H4 (cell line): ENCODE measurements at regions not wholly inside any gene's neighbourhood (a gene's known extent, or its start where the extent isn't known, plus 50 kb on each side); places are given as distances from the start of the nearest gene placed in this dataset.

Experiments used
- DNase-seq: peaks from one replicate; pipeline ENCODE4 v3.0.0-alpha.2; 2015; ENCODE audit warnings: low spot score

DNA sequence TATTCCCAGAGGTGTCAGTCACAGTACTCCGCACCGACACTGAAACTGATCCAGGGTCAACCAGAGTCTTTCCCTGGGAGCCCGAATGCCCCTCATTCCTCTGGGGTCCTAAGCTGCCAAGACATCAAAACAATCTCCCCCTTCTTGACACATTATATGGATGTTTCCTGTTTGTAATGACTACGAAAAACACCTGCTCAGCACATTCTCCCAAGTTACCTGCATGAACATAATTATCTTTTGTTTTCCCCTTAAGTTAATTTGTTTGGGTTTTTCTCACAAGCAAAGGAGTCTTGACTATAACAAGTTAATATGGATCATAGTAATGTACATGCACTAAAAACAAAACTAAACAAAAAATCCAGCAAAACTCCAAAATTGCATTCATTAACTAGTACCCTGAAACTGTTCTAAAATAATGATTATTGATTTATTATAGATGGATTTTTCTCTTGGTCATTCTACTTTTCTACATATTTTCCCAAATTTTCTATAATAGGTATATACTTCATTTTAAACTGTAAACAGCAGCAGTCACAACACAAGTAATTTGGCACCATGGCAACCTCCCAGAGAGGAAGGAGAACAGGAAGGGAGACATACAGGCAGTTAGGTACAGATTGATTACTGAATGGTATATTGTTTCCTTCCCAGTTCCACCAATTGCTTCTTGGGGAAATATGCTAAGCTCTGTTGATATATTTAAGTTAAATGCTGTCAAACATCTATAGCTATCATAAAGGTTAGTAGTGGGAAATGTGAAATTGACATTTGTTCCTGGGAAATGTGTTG lies 631.5 kb downstream of the METTL15 start:
- DNase-seq: no peak

GRCh38 chr11:28738549-28738948 lies 630.4 kb downstream of the METTL15 start:
- DNase-seq: no peak

GRCh38 chr11:28736256-28736655 lies 628.1 kb downstream of the METTL15 start:
- DNase-seq: no peak

DNA sequence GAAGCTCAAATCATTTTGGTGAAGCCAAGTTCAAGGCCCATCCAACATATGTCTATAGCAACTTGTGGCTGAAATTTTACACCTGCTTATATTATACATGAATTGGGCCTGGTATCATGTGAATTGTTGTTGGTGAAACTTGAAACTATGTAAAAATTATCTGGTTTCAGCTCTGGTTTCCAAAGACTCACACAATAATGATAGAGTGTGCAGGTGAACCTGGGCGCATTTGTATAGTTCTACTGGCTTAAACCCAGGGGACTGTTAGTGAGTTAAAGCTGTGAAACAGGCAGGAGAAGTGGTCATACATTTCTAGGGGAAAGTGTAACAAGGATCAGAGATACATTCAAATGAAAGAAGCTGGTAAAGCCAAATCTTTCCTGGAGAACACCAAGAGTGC lies 627.3 kb downstream of the METTL15 start:
- DNase-seq: no peak

- no peak for DNase-seq
Measured at GRCh38 chr11:28730889-28731288, 622.7 kb downstream of the METTL15 start.

- no peak for DNase-seq
Measured at GRCh38 chr11:28730336-28730735, 622.1 kb downstream of the METTL15 start.

DNA sequence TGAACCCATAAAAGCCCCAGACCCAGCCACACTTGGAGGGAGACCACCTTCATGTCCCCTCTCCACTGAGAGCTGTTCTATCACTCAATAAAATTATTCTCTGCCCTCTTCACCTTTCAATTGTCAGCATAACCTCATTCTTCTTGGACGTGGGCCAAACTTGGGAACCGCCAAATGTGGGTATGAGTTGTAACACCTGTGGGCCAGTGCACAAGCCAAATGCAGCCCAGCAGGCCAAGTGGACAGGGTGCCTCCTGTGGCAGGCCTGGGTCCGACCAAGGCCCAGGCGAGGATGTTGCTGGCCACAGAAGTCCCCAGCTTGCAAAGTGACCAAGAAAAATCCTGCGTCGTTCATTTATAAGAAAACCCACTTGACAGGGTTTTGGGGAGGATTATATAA lies 621.2 kb downstream of the METTL15 start:
- no peak for DNase-seq

- no peak for DNase-seq
Measured at GRCh38 chr11:28728666-28729065, 620.5 kb downstream of the METTL15 start.

- DNase-seq: no peak
Measured at GRCh38 chr11:28727254-28727653, 619.1 kb downstream of the METTL15 start.

DNA sequence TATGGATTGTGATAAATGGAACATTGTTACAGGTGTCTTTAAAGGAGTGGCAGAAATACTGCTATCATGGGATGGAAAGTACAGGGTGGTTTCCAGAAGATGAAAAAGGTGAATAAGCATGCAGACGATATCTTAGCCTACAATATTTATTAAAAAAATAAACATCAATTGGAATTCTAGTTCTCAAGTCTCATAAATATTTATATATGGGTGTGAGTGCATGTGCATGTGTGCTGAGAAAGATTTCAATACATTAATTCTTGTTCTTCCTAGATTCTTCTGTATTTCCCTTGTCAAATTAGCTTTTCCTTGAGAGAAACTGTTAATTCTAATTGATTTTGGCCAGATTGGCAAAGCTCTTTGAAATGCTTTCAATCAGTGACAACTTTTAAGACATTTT lies 618.2 kb downstream of the METTL15 start:
- DNase-seq: no peak

DNA sequence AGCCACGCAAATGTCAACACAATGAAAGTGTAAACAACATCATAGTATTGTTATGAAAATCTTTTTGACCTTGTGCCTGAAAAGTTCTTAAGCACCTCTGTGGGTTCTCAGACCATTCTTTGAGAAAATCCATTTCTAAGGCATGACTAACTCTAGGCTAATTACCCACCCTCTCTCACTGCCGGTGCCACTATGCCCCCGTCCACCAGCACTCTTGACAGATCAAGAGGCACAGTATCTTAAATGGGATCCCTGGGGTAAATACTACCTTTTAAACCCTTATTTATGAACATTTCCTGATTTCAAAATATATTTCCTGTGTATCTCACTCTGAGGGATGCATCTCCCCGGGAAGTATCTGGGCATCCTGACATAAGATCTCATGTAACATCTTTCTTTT lies 607.5 kb downstream of the METTL15 start:
- no peak for DNase-seq

- DNase-seq: peak; percentile 29
Measured at GRCh38 chr11:28713850-28714249, 605.7 kb downstream of the METTL15 start.

- no peak for DNase-seq
Measured at GRCh38 chr11:28708075-28708474, 599.9 kb downstream of the METTL15 start.

- no peak for DNase-seq
Measured at GRCh38 chr11:28704801-28705200, 596.6 kb downstream of the METTL15 start.

DNA sequence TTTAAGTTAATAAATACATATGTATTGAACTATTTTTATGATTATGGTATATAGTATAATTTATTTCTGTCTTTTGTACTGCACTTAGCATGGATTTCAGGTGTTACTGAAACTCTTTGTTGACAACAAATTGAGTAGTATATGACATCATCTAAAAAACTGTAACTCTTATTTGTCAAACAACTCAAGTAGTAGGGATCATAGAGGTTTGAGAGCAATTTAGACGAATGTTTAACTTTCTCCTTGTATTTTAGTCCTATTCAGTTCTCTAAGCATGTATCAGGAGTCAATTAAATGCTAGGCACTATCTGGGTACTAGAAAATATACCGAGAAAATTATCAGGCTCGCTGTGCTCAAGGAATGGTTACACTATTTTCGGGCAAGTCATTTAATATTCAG lies 595.2 kb downstream of the METTL15 start:
- no peak for DNase-seq

DNA sequence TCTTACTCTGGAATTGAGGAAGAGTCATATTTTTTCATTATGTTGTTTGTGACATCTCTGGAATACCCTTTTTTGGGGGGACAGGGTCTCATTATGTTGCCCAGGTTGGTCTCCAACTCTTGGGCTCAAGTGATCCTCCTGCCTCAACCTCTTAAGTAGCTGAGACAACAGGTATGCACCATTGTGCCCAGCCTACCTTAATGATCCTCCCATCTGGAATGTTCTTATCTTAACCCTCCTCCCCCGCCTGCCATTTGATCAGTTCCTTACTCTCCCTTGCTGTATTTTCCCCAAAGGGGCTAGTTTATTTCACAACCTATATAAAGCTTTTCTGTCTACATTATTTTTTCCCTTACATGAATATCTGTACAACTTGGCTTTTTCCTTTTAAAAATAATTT lies 594.7 kb downstream of the METTL15 start:
- no peak for DNase-seq

- DNase-seq: no peak
Measured at GRCh38 chr11:28702450-28702790, 594.2 kb downstream of the METTL15 start.

- peak; percentile 86 for DNase-seq
Measured at GRCh38 chr11:28701760-28702449, 593.7 kb downstream of the METTL15 start.

GRCh38 chr11:28699701-28700100 lies 591.5 kb downstream of the METTL15 start:
- DNase-seq: no peak

DNA sequence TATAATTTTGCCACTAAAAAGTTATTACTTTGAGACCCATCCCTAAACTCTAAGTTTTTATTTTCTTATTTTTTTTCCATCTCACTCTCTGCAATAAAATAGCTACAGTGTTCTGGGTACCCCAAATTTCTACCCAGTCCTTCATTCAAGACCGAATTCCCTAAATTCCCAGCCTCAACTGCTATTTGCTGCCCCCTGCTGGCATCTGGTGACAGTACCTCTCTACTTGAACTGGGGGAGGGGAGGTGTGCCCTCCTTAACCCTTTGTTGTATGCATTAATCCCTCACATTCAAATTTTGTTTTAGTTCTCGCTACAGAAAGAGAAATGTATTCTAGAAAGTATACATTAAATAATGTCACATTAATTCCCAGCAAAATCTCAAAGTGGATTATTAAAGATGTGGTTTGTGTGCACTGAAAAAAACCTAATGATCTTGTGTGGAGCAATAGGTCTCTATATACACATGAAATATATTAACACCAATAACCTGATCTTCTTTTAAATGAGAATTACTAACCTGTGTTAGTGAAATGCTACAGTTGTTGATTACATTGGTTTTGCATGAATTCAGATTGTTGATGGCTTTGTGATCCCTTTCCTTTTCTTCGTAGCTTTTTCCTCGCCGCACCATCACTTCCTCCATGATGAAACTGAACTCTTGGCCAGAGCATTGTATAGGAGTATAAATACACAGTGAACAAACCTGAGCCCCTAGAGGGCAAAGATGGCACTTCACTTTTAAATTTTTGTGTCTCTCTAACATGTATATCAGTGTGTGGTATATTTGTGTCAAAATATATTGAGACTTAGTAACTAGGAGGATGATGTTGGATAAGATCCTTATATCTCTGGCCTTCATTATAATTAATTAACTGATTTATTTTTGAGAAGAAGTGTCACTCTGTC lies 590.0 kb downstream of the METTL15 start:
- peak; percentile 61 for DNase-seq

GRCh38 chr11:28696591-28696990 lies 588.4 kb downstream of the METTL15 start:
- DNase-seq: no peak

- no peak for DNase-seq
Measured at GRCh38 chr11:28690746-28691145, 582.6 kb downstream of the METTL15 start.
